CD4-positive, alpha-beta T cell treated with Interleukin-17A for 4 hours (primary cell): ENCODE measurements at regions not wholly inside any gene's neighbourhood (a gene's known extent, or its start where the extent isn't known, plus 50 kb on each side); places are given as distances from the start of the nearest gene placed in this dataset.
"Not testable (repeated sequence)": the region's sequence is repeated elsewhere in the genome, so short reads cannot be mapped to it uniquely, and the experiment has no call there.

Experiments
- DNase-seq: peaks from one replicate; pipeline ENCODE4 v3.0.0-alpha.2; 2020; ENCODE audit warnings: mixed read lengths

DNA sequence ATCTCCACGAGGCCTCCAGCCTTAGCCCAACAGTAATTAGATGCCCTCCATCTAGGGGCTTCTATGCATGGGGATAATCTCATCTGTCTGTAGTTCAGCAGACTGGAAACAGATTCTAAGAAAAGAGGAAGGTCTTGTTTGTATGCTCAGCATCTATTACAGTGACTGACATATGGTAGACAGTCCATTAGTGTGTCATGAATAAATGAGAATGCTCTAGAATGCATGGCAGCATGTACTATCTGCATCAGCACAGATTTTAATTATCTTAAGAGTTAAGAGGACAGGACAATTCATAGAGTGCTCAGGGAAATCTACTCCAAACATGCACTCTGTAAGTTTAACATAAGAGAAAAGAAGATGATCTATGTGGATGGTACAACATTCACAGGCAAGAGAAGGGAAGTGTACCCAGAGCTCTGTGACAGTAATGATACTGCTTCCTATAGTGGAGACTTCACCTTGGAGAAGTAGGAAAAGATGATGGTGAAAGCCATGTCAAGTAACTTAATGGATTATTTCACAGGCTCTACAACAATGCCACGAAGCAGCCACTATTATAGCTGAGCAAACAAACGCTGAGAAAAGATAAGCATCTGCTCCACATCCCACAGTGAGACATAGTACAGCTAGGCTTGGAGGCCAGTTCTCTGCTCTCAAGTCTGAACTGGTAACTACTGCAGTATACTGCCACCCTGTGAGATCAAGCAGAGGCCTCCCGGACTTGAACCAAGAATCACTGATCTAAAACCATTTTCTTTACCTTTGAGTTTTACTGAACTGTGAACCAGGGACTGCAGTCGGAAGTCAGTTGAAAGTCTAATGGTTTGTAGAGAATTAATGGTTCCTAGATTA lies 309.2 kb upstream of the SPTLC3 start:
- DNase-seq = no peak

DNA sequence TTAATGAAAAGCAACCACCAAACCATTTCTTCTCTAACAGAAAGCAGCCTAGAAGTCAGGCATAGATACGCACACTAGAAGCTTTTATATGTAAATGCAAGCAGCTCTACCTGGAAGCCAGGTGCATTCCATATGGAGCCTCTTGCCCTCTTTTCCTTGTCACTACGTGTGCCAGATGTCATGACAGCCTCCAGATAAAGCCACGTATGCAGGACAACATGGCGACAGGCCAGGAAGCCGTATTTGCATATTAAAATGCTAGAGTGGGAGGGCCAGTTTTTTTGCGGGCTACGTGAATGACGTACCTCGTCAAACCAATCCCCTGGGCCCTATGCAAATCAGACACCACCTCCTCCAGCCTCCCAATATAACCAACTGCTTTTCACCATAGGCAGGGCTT lies 308.1 kb upstream of the SPTLC3 start:
- no peak for DNase-seq

DNA sequence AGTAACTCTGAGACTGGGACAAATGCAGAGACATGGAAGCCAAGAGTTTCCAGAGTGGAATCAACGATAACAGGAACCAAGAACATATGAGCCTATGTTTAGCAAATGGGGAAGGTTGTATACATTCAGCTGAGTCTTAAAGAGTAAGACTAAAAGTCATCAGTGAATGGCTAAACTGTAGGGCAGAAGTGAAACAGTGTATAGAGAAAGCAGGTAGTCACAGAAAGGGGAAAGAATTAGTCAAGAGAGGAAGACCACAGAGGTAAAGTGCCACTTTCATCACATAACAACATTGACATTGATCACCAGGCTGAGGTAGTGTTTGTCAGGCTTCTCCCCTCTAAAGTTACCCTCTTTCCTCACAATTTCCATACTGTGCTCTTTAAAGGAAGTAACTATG lies 306.5 kb upstream of the SPTLC3 start:
- DNase-seq = no peak

DNA sequence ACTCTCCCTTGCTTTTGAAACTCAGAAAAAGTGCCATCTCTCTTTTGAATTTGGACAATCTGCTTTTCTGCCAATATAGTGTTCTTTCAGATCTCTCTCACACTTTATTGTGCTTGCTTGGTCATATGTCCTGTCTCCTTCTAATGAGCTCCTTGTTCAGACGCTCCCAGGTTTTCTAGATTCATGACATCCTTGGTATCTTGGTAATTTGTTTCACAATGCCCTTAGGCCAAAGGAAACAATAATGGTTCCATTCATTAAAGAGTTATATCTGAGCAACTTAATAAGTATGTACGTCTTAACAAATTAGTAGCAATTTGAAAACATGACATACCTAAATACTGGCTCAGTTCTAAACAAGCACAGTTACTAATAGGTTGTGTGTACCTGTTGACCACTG lies 293.4 kb upstream of the SPTLC3 start:
- no peak for DNase-seq

DNA sequence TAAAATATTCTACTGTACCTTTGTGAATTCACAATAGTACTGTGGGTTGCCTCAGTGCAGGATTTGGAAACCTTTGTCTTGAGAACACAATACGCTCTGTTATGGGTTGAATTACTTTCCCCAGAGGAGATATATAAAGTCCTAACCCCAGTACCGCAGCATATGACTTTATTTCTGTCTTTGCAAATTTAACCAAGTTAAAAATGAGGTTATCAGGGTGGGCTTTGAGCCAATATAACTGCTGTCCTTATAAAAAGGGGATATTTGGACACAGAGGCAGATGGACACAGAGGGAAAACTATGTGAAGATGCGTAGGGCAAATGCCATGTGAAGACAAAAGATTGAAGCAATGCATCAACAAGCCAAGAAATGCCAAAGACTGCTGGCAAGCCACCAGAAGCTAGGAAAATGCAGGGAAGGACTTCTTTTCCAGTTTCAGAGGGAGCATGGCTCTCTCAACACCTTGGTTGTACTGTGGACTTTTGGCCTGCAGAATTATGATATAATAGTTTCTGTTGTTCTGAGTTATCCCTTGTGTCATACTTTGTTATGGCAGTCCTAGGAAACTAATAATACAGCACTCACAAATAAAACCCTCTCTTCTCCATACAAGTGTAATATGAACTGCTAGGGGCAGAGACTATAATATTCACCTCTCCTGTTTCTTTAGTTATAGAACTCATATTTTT lies 292.6 kb upstream of the SPTLC3 start:
- DNase-seq = no peak

DNA sequence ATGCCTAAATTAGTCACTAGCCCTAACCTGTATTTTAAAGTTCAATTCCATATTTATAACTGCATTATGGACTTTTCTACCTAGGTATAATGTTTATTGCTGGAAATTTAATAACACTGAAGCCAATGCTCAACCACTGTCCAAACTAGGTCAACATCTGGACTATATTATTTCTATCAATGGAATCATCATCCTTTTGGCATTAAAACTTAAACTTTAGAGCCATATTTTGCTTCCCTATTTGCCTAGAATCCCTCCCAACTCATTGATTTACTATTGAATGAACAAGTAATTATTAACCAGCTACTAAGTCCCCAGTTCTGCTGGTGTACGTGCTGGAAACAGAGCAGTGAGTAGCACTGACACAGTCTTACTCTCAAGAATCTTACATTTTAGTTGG lies 291.7 kb upstream of the SPTLC3 start:
- no peak for DNase-seq

DNA sequence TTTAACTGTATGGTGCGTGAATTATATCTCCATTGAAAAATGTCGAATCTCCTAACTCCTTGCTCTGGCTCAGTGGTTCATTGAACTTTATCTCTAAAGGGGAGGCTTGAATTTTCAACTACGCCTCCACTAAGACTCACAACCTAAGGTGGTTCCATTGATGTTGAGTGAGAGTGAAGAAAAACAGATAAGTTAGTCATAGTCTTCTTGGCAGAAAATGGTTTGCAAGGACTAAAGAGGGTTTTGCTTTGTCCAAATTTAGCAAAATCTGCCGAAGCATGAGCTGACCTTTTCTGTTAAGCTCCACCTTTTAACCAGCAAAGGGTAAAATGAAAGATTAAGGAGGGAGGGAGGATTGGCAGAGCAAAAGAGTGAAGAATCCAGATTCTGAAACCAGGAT lies 290.2 kb upstream of the SPTLC3 start:
- no peak for DNase-seq

DNA sequence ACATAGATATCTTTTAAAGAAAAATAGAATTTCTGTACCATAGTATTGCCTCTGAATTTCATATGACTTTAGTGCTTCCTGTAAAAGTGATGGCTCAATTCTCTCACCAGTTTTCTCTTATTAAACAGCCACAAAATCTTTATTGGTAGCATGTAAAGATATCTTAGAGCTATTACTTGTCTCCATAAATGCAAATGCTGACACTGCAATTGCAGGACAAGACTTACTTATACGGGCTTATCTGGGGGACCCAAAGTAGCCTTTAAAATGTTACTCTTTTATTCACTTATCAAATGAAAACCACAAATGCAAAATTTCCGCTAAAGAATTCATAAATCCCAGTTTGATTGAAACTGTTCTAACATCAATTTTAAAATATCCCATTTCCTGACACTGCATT lies 287.1 kb upstream of the SPTLC3 start:
- no peak for DNase-seq

DNA sequence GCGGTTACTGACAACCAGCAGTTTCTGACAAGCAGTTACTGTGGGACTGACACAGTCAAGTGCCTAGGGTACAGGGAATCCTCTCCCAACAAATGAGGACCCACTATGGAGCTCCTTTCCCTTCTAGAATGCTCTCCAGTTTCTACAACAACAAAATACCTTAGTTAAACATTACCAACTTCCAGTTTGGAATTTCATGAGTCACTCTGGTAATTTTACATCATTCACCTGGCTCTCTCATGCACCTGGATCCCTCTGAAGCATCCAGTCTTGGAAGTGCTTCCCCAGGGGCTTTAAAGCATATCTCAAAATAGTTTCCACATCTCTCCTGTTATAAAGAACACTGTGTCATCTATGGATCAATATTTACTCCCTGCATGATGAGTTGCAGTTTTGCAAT lies 286.7 kb upstream of the SPTLC3 start:
- DNase-seq = no peak

DNA sequence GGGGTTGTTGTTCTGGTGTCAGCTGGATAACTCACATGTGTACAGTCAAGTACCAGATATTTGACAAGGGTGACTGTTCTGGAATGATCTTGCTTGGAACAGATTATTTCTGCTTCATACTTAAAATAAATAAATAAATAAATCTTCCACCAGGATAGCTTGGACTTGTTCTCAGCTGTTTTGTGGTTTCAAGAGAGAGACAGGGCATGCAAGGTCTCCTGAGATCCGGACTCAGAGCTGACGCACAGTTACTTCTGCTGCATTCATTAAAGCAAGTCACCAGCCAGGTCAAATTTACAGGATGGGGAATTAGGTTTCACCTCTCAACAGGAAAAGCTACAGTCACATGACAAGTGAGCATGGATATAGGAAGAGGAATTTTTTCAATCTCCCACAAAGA lies 285.0 kb upstream of the SPTLC3 start:
- no peak for DNase-seq

DNA sequence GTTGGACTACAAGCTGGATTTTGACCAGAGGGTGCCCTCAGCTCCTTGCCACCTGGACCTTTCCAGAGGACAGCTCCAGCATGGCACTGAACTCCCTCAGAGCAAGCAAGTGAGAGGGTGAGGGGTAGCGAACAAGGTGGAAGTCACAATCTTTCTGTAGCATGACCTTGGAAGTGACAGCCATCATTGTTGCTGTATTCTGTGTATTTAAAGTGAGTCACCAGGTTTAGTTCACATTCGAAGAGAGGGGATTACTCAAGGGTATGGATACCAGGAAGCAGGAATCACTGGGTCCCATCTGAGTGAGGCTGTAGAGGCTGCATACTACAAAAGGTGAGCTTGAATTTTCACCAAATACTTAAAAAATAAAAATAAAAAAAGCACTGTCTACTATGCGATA lies 280.0 kb upstream of the SPTLC3 start:
- DNase-seq = no peak

DNA sequence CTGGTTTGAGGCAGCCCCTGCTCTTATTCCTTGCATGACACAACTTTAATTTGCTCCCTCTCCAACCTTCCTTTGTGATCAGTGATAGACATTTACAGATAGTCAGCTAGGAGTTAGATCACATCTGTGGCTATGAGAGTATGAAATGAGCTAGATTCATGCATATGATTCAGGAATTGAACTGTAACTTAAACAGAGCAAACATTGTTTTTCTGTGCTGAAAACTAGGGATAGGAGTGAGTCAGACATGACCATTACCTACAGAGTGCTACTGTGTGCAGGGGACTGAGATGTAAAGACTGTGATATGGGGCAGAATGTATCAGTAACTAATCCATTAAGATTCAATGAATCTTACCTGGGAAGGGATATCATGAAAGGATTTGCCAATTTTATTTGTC lies 279.4 kb upstream of the SPTLC3 start:
- no peak for DNase-seq

DNA sequence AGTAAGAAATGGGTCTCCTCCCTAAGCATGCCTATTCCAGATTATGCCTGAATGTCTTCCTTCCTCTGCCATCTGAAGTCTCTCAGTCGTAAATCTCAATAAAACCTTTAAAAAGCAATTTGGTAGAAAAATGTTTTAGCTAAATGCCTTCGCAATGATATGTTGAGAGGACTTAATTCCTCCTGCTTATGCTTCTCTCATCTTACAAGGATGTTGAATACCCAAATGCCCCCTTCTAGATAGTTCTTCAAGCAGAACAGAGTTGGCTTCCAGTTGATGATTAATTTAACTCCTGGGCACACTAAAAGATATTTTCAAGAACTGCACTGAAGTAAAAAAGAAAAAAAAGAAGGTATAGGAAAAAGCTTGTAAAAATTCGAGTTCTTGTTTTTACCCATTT lies 275.0 kb upstream of the SPTLC3 start:
- DNase-seq = no peak

DNA sequence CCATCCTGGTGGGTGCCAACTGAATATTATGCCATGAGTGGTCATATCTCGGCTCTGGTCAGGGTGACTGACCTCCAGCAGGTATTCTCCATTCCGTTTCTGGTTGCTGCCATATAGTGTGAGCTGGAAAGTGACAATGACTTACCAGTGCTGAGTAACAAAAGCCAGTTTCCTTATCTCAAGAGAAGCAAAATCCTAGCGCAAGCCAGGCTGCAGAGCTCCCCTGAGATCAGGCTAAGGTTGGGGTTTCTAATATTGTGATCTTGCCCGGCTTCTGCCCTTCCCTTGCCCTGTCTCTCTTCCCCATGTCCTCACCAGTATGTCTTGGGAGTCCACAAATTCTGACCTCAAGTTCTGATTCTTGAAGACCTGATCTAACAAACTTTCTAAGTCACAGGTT lies 271.3 kb upstream of the SPTLC3 start:
- no peak for DNase-seq

DNA sequence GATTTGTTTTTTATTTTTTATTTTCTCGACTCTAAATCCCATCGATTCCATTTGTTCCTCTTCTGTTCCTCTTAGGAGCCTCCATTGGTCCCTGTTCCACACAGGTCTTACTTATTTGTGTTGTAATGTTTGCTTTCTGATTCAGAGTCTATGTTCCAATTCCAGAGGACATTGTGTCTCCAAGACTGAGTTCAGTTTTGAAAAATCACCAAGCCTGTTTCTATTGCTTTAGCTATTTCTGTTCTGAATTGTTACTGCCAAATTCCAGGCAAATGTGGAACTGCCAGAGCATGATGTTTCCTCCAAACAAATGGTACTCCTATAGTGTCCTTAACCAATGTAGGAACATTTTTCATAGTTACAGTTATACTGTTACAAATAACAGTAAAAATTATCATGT lies 270.9 kb upstream of the SPTLC3 start:
- no peak for DNase-seq

DNA sequence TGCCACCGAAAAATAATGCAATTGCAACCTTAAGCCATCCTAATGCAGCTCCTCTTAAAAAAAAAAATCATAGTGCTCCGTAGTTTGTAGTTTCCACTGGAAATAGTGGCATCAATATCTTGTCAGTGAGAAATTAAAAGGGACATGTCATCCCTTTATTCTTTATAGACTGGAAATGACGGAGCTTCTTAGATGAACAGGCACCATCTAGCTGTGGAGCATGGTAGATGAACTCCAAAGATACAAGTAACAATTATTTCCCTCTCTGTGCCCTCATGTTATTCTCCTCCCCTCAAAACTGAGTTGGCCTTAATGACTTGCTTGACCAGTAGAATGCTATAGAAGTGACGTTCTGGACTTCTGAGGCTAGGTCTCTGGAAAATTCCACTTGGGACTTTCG lies 268.1 kb upstream of the SPTLC3 start:
- no peak for DNase-seq

DNA sequence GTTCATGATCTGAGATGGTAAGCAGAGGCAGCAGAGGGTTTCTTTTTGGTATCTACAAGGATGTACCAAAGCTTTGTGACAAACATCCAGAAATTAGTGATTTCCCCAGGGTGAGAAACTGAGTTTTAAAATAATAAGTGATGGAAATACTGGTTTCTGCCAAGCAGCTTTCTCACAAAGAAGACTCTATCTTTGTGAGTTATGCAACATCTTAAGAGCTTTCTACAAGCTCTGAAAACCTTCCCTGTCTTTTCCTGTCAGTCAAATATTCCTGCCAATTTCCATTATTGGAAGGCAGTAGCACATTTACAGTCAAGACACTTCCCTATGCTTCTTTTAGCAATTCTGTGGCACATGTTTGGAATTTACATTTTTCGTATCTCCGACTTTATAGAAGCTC lies 264.7 kb upstream of the SPTLC3 start:
- DNase-seq = no peak

DNA sequence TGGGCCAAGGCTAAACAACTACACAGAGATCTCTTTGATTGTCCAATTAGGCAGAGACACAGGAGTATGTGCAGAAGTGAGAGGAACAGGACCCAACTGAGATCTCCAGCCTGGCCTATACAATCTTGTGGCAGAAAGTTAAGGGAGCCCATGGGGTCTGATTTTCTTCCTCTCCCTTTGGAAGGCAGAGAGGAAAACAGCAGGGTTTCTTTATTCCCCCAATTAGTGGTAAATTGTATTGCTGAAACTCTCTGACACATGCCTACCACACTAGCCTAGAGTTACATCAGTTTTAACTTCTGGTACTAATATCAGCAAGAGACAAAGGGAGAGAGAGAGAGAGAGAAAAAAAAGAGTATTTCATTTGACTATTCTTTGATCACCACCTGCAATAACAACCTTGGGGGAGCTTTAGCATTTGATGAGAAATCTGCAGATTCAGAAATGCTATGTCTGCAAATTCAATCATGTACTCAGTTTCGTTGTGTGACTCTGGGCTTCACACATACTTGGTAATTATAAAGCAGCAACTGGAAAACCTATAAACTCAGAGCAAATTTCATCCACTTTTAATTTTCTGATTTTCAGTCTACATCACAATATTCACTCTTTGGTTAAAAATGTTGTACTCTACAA lies 260.3 kb upstream of the SPTLC3 start:
- no peak for DNase-seq

DNA sequence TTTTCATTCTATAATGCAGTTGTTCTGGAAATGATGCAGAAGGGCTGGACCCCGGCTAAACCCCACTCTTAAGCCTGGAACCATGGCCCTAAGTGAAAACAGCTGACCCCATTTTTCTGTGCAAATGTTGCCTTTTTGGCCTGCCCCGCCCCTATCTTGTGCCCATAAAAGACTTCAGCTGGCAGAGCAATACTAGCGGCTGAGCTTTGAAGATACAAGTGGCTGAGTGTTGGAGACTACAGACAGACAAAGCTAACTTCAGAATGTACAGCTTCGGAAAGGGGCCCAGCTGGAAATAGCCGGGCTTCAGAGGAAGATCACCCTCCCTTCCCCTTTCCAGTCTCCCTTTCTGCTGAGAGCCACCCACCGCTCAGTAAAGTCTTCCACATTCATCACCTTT lies 258.6 kb upstream of the SPTLC3 start:
- no peak for DNase-seq

DNA sequence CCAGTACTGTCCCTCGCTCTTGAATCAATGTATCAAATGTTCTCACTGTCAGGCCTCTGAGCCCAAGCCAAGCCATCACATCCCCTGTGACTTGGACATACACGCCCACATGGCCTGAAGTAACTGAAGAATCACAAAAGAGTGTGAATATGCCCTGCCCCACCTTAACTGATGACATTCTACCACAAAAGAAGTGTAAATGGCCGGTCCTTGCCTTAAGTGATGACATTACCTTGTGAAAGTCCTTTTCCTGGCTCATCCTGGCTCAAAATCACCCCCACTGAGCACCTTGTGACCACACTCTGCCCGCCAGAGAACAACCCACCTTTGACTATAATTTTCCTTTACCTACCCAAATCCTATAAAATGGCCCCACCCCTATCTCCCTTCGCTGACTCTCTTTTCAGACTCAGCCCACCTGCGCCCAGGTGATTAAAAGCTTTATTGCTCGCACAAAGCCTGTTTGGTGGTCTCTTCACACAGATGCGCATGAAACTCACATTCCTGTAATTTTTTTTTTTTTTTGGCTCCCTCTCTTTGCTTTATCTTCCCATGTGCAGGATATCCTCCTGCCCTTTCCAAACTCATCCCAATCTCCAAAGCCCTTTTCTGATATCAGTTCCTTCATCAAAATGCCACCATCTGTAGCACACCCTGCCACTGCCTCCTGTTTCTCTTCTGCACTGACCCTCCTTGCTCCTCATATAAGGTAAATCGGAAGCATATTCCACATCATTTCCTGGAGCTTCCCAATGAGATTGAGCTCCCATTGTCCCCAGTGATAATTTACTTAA lies 255.7 kb upstream of the SPTLC3 start:
- DNase-seq = not testable (repeated sequence)

DNA sequence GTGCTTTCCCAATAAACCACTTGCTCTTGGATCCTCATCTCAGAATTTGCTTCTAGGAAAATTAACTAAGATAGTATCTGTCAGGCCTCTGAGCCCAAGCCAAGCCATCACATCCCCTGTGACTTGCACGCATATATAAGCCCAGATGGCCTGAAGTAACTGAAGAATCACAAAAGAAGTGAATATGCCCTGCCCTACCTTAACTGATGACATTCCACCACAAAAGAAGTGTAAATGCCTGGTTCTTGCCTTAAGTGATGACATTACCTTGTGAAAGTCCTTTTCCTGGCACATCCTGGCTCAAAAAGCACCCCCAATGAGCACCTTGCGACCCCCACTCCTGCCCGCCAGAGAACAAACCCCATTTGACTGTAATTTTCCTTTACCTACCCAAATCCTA lies 255.0 kb upstream of the SPTLC3 start:
- not testable (repeated sequence) for DNase-seq

DNA sequence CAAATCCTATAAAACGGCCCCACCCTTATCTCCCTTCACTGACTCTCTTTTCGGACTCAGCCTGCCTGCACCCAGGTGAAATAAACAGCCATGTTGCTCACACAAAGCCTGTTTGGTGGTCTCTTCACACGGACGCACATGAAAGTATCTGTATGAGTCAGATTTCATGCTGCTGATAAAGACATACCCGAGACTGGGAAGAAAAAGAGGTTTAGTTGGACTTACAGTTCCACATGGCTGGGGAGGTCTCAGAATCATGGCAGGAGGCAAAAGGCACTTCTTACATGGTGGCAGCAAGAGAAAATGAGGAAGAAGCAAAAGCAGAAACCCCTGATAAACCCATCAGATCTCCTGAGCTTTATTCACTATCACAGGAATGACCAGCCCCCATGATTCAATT lies 249.3 kb upstream of the SPTLC3 start:
- DNase-seq = not testable (repeated sequence)

DNA sequence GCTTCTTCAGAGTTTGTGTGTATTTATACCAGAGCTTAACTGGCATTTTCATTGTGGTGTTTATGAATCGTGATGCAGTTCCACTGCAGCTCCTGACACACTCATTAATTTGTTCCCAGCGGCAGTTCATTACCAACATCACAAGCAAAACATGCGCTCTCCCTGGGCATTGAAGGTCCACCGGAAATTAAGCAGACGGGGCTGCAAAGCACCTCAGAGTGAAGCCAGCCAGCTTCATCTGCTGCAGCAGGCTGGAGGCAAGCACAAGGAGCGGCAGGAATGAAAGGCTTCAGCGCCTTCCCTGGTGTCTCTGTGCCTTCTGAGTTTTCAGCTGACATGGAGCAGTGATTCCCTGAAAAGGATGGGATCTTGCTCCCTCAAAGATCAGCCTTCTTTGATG lies 246.0 kb upstream of the SPTLC3 start:
- no peak for DNase-seq
